ENCODE measurements at regions not wholly inside any gene's neighbourhood (a gene's known extent, or its start where the extent isn't known, plus 50 kb on each side); places are given as distances from the start of the nearest gene placed in this dataset.

- no peaks in the 10 kb centered on the region for H3K36me3 ChIP-seq
- no peaks in the 10 kb centered on the region for H3K4me1 ChIP-seq (ENCODE audit: control insufficient read depth in 1 of 2, insufficient read depth in 1 of 2, low read depth in 1 of 2, low read length in 1 of 2)
- TF ChIP-seq CTCF (IDR thresholded peaks at IDR 0.05), result no peak
- no peak overlapping the region for H3K4me3 ChIP-seq (ENCODE audit: low read depth in 1 of 2, low read length in 1 of 2)
- no peak overlapping the region for H3K27ac ChIP-seq
- H3K9me3 ChIP-seq, result no peaks in the 10 kb centered on the region
- H3K27me3 ChIP-seq, result no peaks in the 10 kb centered on the region
These were observed 181.3 kb downstream of the GXYLT1 start for GRCh38 chr12:41963398-41963797.

DNA sequence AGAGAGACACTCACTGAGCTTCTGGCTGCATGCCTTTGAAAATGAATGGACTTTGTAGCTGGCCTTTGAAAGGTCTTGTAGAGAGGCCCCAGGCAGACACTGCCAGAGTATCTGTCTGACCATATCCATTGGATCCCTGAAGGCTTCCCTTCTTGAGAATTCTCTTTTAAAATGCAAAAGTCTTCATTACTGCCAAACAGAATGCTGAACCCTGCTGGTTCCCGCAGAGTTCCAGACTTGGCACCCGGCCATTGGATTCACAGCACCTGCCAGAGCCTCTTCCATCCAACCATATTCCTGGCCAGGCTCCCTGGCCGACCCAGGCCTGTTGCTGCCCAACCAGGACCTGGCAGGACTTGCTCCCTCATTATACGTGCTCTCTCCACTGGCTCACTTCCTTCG is 182.5 kb downstream of the GXYLT1 start:
- TF ChIP-seq CTCF (IDR thresholded peaks at IDR 0.05), result no peak
- no peak overlapping the region for H3K27ac ChIP-seq
- no peaks in the 10 kb centered on the region for H3K4me1 ChIP-seq (ENCODE audit: control insufficient read depth in 1 of 2, insufficient read depth in 1 of 2, low read depth in 1 of 2, low read length in 1 of 2)

GRCh38 chr12:41959271-41959670 is 185.4 kb downstream of the GXYLT1 start:
- Histone ChIP-seq H3K27me3 (no peaks in the 10 kb centered on the region), H3K27ac (no peak overlapping the region), H3K4me1 (ENCODE audit: control insufficient read depth in 1 of 2, insufficient read depth in 1 of 2, low read depth in 1 of 2, low read length in 1 of 2) (no peaks in the 10 kb centered on the region), H3K9me3 (no peaks in the 10 kb centered on the region), H3K4me3 (ENCODE audit: low read depth in 1 of 2, low read length in 1 of 2) (no peak overlapping the region), H3K36me3 (no peaks in the 10 kb centered on the region)
- TF ChIP-seq CTCF (IDR thresholded peaks at IDR 0.05), result no peak

More for the DNA sequence above, 182.5 kb downstream of the GXYLT1 start:
- H3K9me3 ChIP-seq, result no peaks in the 10 kb centered on the region
- H3K4me3 ChIP-seq (ENCODE audit: low read depth in 1 of 2, low read length in 1 of 2), result no peak overlapping the region
- no peaks in the 10 kb centered on the region for H3K36me3 ChIP-seq
- H3K27me3 ChIP-seq, result no peaks in the 10 kb centered on the region

DNA sequence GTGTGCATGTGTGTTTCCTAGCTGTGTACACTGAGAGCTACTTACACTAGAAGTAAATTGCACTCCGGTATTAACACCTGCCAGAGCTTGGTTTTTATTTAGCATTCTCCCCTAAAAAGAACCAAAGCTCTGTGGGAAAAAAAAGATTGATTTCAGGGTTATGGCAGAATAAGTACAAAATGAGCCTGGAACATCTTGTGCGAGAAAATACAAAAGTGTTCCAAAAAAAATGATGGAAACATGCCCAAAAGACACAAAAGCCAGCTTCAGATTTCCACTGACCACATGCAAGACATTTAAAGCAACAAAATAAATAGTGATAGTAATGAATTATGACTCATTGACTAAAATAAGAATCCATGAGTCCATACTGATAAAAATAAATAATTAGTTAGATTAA is 188.3 kb downstream of the GXYLT1 start:
- Histone ChIP-seq H3K27me3 (no peaks in the 10 kb centered on the region), H3K9me3 (no peaks in the 10 kb centered on the region), H3K27ac (no peak overlapping the region), H3K4me1 (ENCODE audit: control insufficient read depth in 1 of 2, insufficient read depth in 1 of 2, low read depth in 1 of 2, low read length in 1 of 2) (no peaks in the 10 kb centered on the region), H3K4me3 (ENCODE audit: low read depth in 1 of 2, low read length in 1 of 2) (no peak overlapping the region), H3K36me3 (no peaks in the 10 kb centered on the region)
- no peak for TF ChIP-seq CTCF (IDR thresholded peaks at IDR 0.05)

- H3K4me3 ChIP-seq (ENCODE audit: low read depth in 1 of 2, low read length in 1 of 2), result no peak overlapping the region
- no peaks in the 10 kb centered on the region for H3K36me3 ChIP-seq
- no peaks in the 10 kb centered on the region for H3K9me3 ChIP-seq
- H3K4me1 ChIP-seq (ENCODE audit: control insufficient read depth in 1 of 2, insufficient read depth in 1 of 2, low read depth in 1 of 2, low read length in 1 of 2), result no peaks in the 10 kb centered on the region
- H3K27me3 ChIP-seq, result no peaks in the 10 kb centered on the region
- no peak for TF ChIP-seq CTCF (IDR thresholded peaks at IDR 0.05)
- no peak overlapping the region for H3K27ac ChIP-seq
These were observed 194.2 kb downstream of the GXYLT1 start for GRCh38 chr12:41950455-41950854.

DNA sequence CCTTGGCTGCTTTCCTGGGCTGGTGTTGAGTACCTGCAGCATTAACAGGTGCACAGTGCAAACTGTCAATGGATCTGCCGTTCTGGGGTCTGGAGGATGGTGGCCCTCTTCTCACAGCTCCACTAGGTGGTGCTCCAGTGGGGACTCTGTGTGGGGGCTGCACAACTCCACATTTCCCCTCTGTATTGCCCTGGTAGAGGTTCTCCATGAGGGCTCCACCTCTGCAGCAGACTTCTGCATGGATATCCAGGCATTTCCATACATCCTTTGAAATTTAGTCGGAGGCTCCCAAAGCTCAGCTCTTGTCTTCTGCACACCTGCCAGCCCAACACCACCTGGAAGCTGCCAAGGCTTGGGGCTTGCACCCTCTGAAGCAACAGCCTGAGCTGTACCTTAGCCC is 198.6 kb downstream of the GXYLT1 start:
- Histone ChIP-seq H3K36me3 (no peaks in the 10 kb centered on the region), H3K9me3 (no peaks in the 10 kb centered on the region), H3K27me3 (no peaks in the 10 kb centered on the region), H3K27ac (no peak overlapping the region), H3K4me3 (ENCODE audit: low read depth in 1 of 2, low read length in 1 of 2) (no peak overlapping the region), H3K4me1 (ENCODE audit: control insufficient read depth in 1 of 2, insufficient read depth in 1 of 2, low read depth in 1 of 2, low read length in 1 of 2) (no peaks in the 10 kb centered on the region)
- no peak for TF ChIP-seq CTCF (IDR thresholded peaks at IDR 0.05)

Data from neutrophil (primary cell).